Muscle of arm (tissue), 1 donor: ENCODE measurements at regions not wholly inside any gene's neighbourhood (a gene's known extent, or its start where the extent isn't known, plus 50 kb on each side); places are given as distances from the start of the nearest gene placed in this dataset.
A peak's percentile ranks its signal among the peaks of the same experiment; 100 is the strongest.

Experiments used
- DNase-seq: peaks from one replicate; pipeline ENCODE4 v3.0.0-alpha.2; 2013

- DNase-seq, result no peak
Measured at GRCh38 chr6:26311385-26312095, 53.5 kb upstream of the BTN3A2 start.

GRCh38 chr6:26312096-26312463, 52.9 kb upstream of the BTN3A2 start:
- no peak for DNase-seq

- peak; percentile 87 for DNase-seq
Measured at GRCh38 chr6:26312501-26313397, 52.2 kb upstream of the BTN3A2 start.
